GM23338 (cell line): ENCODE measurements at regions not wholly inside any gene's neighbourhood (a gene's known extent, or its start where the extent isn't known, plus 50 kb on each side); places are given as distances from the start of the nearest gene placed in this dataset.

Source experiments
- ATAC-seq: fragments of 200-7000 bp; cut with Tn5 transposase; 3 replicates; pipeline ENCODE4 v1.9.1; 2020
- DNase-seq: peaks from one replicate; pipeline ENCODE4 v3.0.0-alpha.2; 2015; ENCODE audit warnings: low spot score
- H2AFZ ChIP-seq: fragments of 200-600 bp; sonication (generic); 2 replicates; pipeline ENCODE4 v1.8.0; 2016; ENCODE audit warnings: antibody characterized with exemption, mild to moderate bottlenecking, moderate library complexity
- H3F3A ChIP-seq: fragments of 200-600 bp; sonication (generic); replicated peaks from 2 replicates; pipeline ENCODE4 v1.8.0; 2017; ENCODE audit warnings: antibody characterized with exemption, mixed run types, low read depth
- H3K27ac ChIP-seq: fragments of 200-600 bp; sonication (generic); 2 replicates; pipeline ENCODE4 v1.6.1; 2016; ENCODE audit warnings: low read depth
- H3K27me3 ChIP-seq: fragments of 200-600 bp; sonication (generic); 2 replicates; pipeline ENCODE4 v1.8.0; 2016; ENCODE audit warnings: mild to moderate bottlenecking, mixed run types, moderate library complexity; ENCODE audit not compliant: insufficient read depth
- H3K36me3 ChIP-seq: fragments of 200-600 bp; sonication (generic); 2 replicates; pipeline ENCODE4 v1.8.0; 2016; ENCODE audit warnings: mild to moderate bottlenecking; ENCODE audit not compliant: insufficient read depth
- H3K4me1 ChIP-seq: fragments of 200-600 bp; sonication (generic); 2 replicates; pipeline ENCODE4 v1.8.0; 2016; ENCODE audit warnings: mild to moderate bottlenecking, moderate library complexity; ENCODE audit not compliant: insufficient read depth
- H3K4me2 ChIP-seq: fragments of 200-600 bp; sonication (generic); 2 replicates; pipeline ENCODE4 v1.7.1; 2017; ENCODE audit warnings: mixed run types
- H3K4me3 ChIP-seq: fragments of 200-600 bp; sonication (generic); 2 replicates; pipeline ENCODE4 v1.6.1; 2016; ENCODE audit warnings: mixed run types
- H3K79me2 ChIP-seq: fragments of 200-600 bp; sonication (generic); replicated peaks from 2 replicates; pipeline ENCODE4 v1.8.0; 2017; ENCODE audit warnings: mild to moderate bottlenecking; ENCODE audit not compliant: insufficient read depth
- H3K9me2 ChIP-seq: fragments of 200-600 bp; sonication (generic); 2 replicates; pipeline ENCODE4 v1.8.0; 2017; ENCODE audit not compliant: insufficient read depth
- H4K20me1 ChIP-seq: fragments of 200-600 bp; sonication (generic); replicated peaks from 2 replicates; pipeline ENCODE4 v1.8.0; 2017; ENCODE audit warnings: mild to moderate bottlenecking; ENCODE audit not compliant: insufficient read depth
- H3K27ac Mint-ChIP-seq: 2 replicates; pipeline ENCODE4 v1.8.0; 2020; ENCODE audit warnings: inconsistent platforms, mild to moderate bottlenecking, moderate library complexity, mixed read lengths
- H3K27me3 Mint-ChIP-seq: 3 replicates; pipeline ENCODE4 v1.8.0; 2022; ENCODE audit warnings: low read depth, mild to moderate bottlenecking, moderate library complexity, mixed read lengths, inconsistent platforms; ENCODE audit not compliant: insufficient read depth, poor library complexity
- H3K36me3 Mint-ChIP-seq: 3 replicates; pipeline ENCODE4 v1.8.0; 2021; ENCODE audit warnings: low read depth, mild to moderate bottlenecking, inconsistent platforms, moderate library complexity, mixed read lengths
- H3K4me1 Mint-ChIP-seq: 3 replicates; pipeline ENCODE4 v1.8.0; 2020; ENCODE audit warnings: mild to moderate bottlenecking, inconsistent platforms, mixed read lengths
- H3K4me3 Mint-ChIP-seq: 3 replicates; pipeline ENCODE4 v1.8.0; 2021; ENCODE audit warnings: moderate library complexity, mild to moderate bottlenecking, inconsistent platforms, mixed read lengths
- H3K9me3 Mint-ChIP-seq: 3 replicates; pipeline ENCODE4 v1.8.0; 2020; ENCODE audit warnings: moderate library complexity, mild to moderate bottlenecking, inconsistent platforms, mixed read lengths
- CREB1 ChIP-seq: fragments of 250-450 bp; sonication (Bioruptor Pico); IDR thresholded peaks from 2 replicates; pipeline ENCODE4 v1.5.0; 2020; ENCODE audit warnings: low read depth, mild to moderate bottlenecking, moderate library complexity
- CTCF ChIP-seq, 2 experiments: fragments of 200-600 bp in 1 of 2; sonication (generic) in 1 of 2; conservative IDR thresholded peaks; 2 replicates each; pipeline versions ENCODE4 v1.5.1 to v1.6.1; 2016 to 2017; ENCODE audit warnings: antibody characterized with exemption in 2 of 2, low read depth in 2 of 2, mild to moderate bottlenecking in 2 of 2, moderate library complexity in 1 of 2
- ETS1 ChIP-seq: IDR thresholded peaks from 2 replicates; pipeline ENCODE4 v1.6.1; 2016; ENCODE audit warnings: antibody characterized with exemption
- EZH2 ChIP-seq: fragments of 200-600 bp; sonication (generic); IDR thresholded peaks from one replicate; pipeline ENCODE4 v1.8.0; 2017; ENCODE audit warnings: antibody characterized with exemption, mild to moderate bottlenecking, low read depth; ENCODE audit not compliant: unreplicated experiment
- EZH2phosphoT487 ChIP-seq: fragments of 200-600 bp; sonication (generic); IDR thresholded peaks from one replicate; pipeline ENCODE4 v1.8.1; 2018; ENCODE audit warnings: antibody characterized with exemption; ENCODE audit not compliant: unreplicated experiment
- JUNB ChIP-seq: IDR thresholded peaks from one replicate; pipeline ENCODE4 v1.6.1; 2016; ENCODE audit warnings: antibody characterized with exemption; ENCODE audit not compliant: unreplicated experiment
- NANOG ChIP-seq: IDR thresholded peaks from 2 replicates; pipeline ENCODE4 v1.6.1; 2016; ENCODE audit warnings: antibody characterized with exemption, borderline replicate concordance
- POLR2AphosphoS5 ChIP-seq: IDR thresholded peaks from 2 replicates; pipeline ENCODE4 v1.6.1; 2016; ENCODE audit warnings: antibody characterized with exemption, low read depth
- STAT1 ChIP-seq: IDR thresholded peaks from one replicate; pipeline ENCODE4 v1.6.1; 2016; ENCODE audit warnings: antibody characterized with exemption; ENCODE audit not compliant: unreplicated experiment
- ZNF114 ChIP-seq: fragments of 250-450 bp; sonication (Bioruptor Pico); IDR thresholded peaks from 2 replicates; pipeline ENCODE4 v1.5.0; 2020; ENCODE audit warnings: mild to moderate bottlenecking, moderate library complexity
- TF ChIP-seq, protein P1 (sequence below): fragments of 250-450 bp; sonication (Bioruptor Pico); IDR thresholded peaks from 2 replicates; pipeline ENCODE4 v1.5.0; 2020; ENCODE audit warnings: mild to moderate bottlenecking, moderate library complexity
- TF ChIP-seq, protein P2 (sequence below): IDR thresholded peaks from one replicate; pipeline ENCODE4 v1.6.1; 2018; ENCODE audit warnings: antibody characterized with exemption; ENCODE audit not compliant: unreplicated experiment

DNA sequence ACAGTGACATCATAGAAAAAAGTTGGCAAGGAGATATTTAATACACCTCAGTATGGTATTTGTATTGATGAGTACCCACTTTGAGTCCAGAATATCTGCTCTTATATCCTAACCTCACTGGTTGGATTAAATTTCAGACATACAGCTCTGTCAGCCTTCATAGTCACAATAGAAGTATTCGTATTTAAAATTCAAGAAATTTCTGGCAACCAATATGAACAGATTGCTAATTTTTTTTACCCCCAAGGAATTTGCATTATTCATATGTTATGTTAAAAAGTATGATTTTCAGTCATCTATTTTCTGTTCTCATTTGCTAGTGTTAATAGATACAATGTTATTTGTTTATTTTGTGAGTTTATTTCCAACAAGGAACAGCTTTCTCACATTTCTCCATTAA is 1306.8 kb upstream of the NXPH2 start:
- no peak overlapping the region for H2AFZ ChIP-seq
- no peak for DNase-seq
- H3K27ac Mint-ChIP-seq, result no peak overlapping the region

More for the DNA sequence above, 1306.8 kb upstream of the NXPH2 start:
- Histone ChIP-seq H3K36me3 (no peaks in the 10 kb centered on the region), H4K20me1 (no peaks in the 10 kb centered on the region), H3K4me2 (no peak overlapping the region), H3K27ac (no peak overlapping the region), H3K27me3 (no peaks in the 10 kb centered on the region), H3K4me1 (no peaks in the 10 kb centered on the region), H3K79me2 (no peaks in the 10 kb centered on the region), H3F3A (no peaks in the 10 kb centered on the region), H3K9me2 (peaks cover 4% of the 10 kb centered on the region; the same call in 1 of the 2 replicates), H3K4me3 (no peak overlapping the region)
- H3K9me3 Mint-ChIP-seq, result no peaks in the 10 kb centered on the region; the same call in 2 of the 3 replicates
- TF ChIP-seq NANOG, result no peak
- no peak for TF ChIP-seq CREB1 (CRISPR knock-in tag)
- TF ChIP-seq ETS1, result no peak
- TF ChIP-seq, protein P1, sequence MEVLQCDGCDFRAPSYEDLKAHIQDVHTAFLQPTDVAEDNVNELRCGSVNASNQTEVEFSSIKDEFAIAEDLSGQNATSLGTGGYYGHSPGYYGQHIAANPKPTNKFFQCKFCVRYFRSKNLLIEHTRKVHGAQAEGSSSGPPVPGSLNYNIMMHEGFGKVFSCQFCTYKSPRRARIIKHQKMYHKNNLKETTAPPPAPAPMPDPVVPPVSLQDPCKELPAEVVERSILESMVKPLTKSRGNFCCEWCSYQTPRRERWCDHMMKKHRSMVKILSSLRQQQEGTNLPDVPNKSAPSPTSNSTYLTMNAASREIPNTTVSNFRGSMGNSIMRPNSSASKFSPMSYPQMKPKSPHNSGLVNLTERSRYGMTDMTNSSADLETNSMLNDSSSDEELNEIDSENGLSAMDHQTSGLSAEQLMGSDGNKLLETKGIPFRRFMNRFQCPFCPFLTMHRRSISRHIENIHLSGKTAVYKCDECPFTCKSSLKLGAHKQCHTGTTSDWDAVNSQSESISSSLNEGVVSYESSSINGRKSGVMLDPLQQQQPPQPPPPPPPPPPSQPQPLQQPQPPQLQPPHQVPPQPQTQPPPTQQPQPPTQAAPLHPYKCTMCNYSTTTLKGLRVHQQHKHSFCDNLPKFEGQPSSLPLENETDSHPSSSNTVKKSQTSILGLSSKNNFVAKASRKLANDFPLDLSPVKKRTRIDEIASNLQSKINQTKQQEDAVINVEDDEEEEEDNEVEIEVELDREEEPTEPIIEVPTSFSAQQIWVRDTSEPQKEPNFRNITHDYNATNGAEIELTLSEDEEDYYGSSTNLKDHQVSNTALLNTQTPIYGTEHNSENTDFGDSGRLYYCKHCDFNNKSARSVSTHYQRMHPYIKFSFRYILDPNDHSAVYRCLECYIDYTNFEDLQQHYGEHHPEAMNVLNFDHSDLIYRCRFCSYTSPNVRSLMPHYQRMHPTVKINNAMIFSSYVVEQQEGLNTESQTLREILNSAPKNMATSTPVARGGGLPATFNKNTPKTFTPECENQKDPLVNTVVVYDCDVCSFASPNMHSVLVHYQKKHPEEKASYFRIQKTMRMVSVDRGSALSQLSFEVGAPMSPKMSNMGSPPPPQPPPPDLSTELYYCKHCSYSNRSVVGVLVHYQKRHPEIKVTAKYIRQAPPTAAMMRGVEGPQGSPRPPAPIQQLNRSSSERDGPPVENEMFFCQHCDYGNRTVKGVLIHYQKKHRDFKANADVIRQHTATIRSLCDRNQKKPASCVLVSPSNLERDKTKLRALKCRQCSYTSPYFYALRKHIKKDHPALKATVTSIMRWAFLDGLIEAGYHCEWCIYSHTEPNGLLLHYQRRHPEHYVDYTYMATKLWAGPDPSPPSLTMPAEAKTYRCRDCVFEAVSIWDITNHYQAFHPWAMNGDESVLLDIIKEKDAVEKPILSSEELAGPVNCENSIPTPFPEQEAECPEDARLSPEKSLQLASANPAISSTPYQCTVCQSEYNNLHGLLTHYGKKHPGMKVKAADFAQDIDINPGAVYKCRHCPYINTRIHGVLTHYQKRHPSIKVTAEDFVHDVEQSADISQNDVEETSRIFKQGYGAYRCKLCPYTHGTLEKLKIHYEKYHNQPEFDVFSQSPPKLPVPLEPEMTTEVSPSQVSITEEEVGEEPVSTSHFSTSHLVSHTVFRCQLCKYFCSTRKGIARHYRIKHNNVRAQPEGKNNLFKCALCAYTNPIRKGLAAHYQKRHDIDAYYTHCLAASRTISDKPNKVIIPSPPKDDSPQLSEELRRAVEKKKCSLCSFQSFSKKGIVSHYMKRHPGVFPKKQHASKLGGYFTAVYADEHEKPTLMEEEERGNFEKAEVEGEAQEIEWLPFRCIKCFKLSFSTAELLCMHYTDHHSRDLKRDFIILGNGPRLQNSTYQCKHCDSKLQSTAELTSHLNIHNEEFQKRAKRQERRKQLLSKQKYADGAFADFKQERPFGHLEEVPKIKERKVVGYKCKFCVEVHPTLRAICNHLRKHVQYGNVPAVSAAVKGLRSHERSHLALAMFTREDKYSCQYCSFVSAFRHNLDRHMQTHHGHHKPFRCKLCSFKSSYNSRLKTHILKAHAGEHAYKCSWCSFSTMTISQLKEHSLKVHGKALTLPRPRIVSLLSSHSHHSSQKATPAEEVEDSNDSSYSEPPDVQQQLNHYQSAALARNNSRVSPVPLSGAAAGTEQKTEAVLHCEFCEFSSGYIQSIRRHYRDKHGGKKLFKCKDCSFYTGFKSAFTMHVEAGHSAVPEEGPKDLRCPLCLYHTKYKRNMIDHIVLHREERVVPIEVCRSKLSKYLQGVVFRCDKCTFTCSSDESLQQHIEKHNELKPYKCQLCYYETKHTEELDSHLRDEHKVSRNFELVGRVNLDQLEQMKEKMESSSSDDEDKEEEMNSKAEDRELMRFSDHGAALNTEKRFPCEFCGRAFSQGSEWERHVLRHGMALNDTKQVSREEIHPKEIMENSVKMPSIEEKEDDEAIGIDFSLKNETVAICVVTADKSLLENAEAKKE (CRISPR knock-in tag), result no peak
- TF ChIP-seq CTCF (conservative IDR thresholded peaks at IDR 0.05; ENCODE audit: low read depth in 2 of 2), result no peak
- TF ChIP-seq, protein P2, sequence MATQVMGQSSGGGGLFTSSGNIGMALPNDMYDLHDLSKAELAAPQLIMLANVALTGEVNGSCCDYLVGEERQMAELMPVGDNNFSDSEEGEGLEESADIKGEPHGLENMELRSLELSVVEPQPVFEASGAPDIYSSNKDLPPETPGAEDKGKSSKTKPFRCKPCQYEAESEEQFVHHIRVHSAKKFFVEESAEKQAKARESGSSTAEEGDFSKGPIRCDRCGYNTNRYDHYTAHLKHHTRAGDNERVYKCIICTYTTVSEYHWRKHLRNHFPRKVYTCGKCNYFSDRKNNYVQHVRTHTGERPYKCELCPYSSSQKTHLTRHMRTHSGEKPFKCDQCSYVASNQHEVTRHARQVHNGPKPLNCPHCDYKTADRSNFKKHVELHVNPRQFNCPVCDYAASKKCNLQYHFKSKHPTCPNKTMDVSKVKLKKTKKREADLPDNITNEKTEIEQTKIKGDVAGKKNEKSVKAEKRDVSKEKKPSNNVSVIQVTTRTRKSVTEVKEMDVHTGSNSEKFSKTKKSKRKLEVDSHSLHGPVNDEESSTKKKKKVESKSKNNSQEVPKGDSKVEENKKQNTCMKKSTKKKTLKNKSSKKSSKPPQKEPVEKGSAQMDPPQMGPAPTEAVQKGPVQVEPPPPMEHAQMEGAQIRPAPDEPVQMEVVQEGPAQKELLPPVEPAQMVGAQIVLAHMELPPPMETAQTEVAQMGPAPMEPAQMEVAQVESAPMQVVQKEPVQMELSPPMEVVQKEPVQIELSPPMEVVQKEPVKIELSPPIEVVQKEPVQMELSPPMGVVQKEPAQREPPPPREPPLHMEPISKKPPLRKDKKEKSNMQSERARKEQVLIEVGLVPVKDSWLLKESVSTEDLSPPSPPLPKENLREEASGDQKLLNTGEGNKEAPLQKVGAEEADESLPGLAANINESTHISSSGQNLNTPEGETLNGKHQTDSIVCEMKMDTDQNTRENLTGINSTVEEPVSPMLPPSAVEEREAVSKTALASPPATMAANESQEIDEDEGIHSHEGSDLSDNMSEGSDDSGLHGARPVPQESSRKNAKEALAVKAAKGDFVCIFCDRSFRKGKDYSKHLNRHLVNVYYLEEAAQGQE, result no peak
- TF ChIP-seq EZH2phosphoT487, result no peak
- TF ChIP-seq POLR2AphosphoS5, result no peak
- TF ChIP-seq JUNB, result no peak
- TF ChIP-seq ZNF114 (CRISPR knock-in tag), result no peak
- no peak for TF ChIP-seq STAT1
- no peak for TF ChIP-seq EZH2
- no peaks in the 10 kb centered on the region for H3K27me3 Mint-ChIP-seq
- no peak for ATAC-seq
- H3K4me1 Mint-ChIP-seq, result no peaks in the 10 kb centered on the region; the same call in 2 of the 3 replicates
- H3K36me3 Mint-ChIP-seq, result no peaks in the 10 kb centered on the region
- H3K4me3 Mint-ChIP-seq, result no peak overlapping the region
